ENCODE measurements at regions not wholly inside any gene's neighbourhood (a gene's known extent, or its start where the extent isn't known, plus 50 kb on each side); places are given as distances from the start of the nearest gene placed in this dataset.

- DNase-seq: no peak
Measured at GRCh38 chr3:159765030-159765859, 223.4 kb upstream of the IL12A start.

GRCh38 chr3:159765860-159766294 is 222.8 kb upstream of the IL12A start:
- DNase-seq: no peak

DNA sequence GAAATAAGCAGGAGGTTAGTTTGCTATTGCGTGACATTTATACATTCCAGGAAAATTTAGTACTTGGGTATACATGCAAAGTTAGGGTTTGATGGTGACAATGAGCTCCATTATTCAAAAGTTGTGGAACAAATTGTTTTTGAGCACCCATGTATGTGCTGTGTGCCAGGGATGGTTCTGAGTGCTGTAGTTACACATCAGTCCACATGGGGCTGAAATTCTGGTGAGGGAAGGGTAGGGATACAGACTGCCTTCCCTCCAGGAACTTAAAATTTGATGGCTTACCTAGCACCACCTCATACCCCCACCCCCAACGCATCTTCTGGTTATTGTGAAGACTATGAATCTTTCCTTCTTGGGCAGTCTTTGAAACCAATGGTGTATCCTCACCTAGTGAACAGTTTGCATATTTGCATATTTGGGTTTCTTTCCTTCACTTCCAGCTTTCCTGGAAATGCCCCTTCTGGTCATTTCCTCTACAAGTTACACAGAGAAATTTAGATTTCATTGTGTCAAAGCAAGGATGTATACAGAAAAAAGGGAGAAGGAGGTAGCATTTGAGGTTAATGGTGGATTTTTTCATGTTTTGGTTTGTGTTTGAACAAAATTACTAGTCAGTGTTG is 222.0 kb upstream of the IL12A start:
- DNase-seq: no peak

GRCh38 chr3:159770998-159771397 is 217.6 kb upstream of the IL12A start:
- no peak for DNase-seq

DNA sequence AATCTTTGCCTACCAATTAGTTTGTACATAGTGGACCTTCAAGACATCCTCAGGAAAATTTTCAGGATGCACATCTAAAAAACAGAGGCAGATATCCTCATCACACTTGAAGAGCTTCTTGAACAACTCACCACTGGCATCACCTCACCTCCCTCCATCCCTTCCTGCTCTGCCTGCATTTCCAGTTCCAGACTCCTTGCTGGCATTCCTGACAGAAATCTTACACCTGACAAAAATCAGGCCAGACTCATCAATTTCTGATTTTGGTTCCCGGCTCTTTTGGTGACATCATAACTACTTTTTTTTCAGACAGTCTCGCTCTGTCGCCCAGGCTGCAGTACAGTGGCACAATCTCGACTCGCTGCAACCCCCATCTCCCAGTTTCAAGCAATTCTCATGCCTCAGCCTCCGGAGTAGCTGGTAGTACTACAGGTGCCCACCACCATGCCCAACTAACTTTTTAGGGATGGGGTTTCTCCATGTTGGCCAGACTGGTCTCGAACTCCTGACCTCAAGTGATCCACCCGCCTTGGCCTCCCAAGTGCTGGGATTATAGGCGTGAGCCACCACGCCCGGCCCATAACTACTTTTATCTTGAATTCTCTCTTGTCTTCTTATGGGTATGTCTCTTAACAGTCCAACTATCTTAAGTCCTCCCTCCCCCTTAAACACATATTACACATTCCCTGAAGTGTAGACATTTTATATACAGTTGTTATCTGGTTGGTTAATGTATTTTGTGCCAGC is 216.6 kb upstream of the IL12A start:
- DNase-seq: no peak

GRCh38 chr3:159773706-159774105 is 214.9 kb upstream of the IL12A start:
- DNase-seq: no peak

DNA sequence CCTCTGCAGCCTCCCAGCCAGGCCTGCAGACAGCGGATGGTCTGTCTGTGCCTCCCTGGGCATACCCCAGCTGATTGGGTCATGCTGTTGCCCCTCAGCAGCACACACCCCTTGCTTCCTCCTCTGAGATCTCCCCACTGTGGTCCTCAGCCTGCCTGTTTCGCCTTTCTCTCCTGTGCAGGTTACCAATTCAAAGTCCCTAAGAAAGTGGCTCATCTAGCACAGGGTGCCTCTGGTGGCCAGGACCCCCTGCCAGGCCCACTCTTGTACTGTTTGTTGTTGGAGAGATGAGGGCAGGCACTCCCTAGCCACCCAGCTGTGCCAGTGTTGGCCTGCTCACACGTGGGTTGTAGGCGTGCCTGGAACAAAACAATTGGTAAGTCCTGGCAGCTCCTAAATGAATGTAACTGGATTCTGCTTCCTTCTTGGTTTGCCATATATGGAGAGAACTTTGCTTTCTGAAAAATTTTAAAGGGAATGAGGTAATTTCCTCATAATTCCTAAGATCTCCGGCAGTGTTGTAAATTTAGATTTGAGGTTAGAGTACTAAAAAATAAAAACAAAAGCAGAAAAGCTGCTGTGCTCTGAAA is 213.2 kb upstream of the IL12A start:
- no peak for DNase-seq

- no peak for DNase-seq
Measured at GRCh38 chr3:159776779-159777178, 211.9 kb upstream of the IL12A start.

DNA sequence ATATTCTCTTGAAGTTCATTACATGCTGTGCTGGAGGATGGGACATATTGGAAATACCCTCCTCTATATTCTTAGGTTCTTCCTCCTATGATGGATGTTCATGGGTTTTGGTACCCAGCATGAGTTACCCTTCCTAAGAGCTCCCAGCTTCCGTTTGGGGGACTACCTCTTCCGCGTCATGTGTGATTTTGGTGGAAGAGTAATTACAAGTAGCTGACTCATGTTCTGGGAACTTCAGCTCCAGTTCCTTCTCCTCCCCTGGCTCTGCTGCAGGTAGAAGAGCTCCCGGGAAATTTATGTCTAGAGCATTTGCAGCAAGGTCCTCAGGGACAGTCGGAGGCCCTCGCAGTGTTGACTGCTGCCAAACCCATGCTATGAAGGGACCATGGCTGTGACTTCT is 208.8 kb upstream of the IL12A start:
- no peak for DNase-seq

GRCh38 chr3:159781867-159782266 is 206.8 kb upstream of the IL12A start:
- DNase-seq: no peak

- DNase-seq: no peak
Measured at GRCh38 chr3:159782724-159783421, 205.8 kb upstream of the IL12A start.

GRCh38 chr3:159783780-159784742 is 204.6 kb upstream of the IL12A start:
- no peak for DNase-seq

- no peak for DNase-seq
Measured at GRCh38 chr3:159785273-159785708, 203.3 kb upstream of the IL12A start.

DNA sequence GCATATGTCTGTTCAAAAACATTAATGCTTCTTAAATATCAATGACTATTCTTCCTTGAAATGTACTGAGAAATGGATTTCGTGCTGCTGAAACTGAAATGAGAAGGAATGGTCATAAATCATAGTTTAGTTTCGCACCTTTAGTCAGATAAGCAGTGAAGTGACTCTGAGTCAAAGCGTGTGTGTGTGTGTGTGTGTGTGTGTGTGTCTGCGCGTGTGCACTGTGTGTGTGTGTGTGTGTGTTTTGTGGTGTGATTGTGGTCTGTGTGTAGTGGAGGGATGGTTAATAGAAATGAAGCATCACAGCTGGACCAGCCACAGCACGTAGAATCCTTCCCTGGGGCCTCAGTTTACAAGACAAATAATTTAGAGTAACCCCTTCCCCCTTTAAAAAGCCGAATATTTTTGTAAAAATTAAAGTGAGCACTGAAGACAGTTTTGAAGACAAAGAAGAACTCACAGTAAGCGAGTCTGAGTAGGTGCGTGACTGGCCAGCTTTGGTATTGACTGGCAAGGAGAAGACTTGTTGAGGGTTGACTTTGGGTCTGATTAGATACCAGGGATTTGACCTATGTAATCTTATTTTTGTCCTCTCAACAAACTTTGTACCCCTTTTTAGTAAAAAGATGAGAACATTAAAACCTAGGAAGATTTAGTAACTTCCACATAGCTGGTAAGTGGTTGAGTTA is 202.0 kb upstream of the IL12A start:
- DNase-seq: no peak

DNA sequence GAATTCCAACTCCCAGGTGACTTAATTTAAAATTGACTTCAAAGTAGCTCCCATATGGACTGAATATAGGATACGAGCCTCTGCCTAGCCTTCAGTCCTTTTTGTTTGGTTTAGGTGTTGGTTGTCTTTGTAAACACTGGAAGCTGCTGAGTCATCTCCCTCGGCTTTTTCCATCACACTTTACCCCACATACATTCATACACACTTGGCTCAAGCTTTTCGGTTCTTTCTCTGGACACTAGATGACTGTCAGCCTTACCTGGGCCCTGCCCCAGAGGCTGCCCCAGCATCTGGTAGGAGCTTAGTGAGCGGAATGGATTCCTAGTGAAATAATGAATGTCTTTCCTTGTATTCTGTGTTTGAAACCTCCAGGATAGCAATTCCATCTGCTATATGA is 201.5 kb upstream of the IL12A start:
- no peak for DNase-seq

DNA sequence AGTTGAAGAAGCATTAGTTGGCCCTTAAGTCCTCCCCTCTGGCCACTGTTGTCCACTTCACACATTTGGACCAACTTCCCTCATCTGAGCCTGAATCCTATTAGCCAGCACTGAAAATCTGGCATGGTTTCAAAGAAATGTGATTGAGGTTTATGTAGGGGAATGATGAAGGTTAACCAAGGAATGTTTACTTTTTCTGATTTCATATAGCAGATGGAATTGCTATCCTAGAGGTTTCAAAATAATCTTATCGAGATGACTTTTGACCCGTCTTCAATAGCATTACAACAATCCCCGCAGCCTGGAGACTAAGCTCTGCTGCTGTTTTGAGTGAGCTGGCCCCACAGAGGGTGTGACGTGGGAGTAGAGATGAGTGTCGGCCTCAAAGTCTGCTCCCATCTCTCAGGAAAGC is 200.8 kb upstream of the IL12A start:
- DNase-seq: no peak

DNA sequence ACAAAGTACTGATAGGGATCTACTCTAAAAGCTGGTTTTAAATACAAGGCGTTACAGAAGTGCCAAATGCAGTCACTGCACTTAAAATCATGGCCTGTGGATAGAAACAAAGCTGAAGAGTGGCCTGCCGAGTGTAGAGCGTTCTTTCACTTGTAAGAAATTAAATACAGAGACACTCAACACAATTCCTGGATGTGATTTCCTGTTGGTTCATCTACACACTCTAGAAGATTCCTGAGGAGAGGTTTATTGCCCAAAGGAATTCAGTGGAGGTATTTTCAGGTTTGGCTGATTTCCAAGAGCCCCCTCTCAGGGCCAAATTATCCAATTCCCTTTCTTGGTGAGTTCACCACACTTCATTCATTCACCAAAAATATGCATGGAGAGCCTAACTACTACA is 200.3 kb upstream of the IL12A start:
- DNase-seq: no peak

GRCh38 chr3:159789017-159789416 is 199.6 kb upstream of the IL12A start:
- DNase-seq: no peak

DNA sequence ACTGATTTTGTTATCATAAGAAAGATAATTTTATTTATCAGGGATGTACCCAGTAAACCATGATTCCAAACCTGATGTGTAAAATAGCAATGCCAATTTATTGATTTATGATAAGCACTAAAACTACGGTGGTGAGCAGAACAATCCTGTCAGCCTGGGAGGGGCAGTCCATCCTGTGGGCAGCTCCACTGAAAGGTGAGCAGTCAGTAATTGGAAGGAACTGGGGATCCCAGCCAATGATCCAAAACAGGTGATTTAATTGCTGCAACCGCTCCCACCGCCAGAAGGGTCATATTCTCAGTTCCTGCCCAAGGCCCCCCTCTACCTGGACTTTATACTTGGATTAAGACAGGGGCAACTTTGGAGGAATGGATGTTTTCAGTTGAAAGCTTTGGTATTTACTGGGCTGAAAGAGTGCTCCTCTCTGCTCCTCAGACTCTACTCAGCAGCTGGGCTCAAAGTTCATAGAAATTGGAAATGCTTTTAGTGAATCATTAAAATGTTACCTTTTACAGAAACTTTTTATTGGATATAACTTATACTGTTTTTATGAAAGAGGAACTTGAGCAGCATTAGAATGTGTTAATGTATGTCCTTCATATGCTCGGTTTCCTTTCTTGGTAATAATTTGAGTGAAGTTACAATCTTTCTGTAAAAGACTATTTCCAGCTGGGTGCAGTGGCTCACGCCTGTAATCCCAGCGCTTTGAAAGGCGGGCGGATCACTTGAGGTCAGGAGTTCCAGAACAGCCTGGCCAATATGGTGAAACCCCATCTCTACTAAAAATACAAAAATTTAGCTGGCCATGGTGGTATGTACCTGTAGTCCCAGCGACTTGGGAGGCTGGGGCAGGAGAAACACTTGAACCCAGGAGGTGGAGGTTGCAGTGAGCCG is 198.6 kb upstream of the IL12A start:
- no peak for DNase-seq

Measured in left kidney (tissue), 1 donor.